Fibroblast of skin of scalp (primary cell): ENCODE measurements at regions not wholly inside any gene's neighbourhood (a gene's known extent, or its start where the extent isn't known, plus 50 kb on each side); places are given as distances from the start of the nearest gene placed in this dataset.
A peak's percentile ranks its signal among the peaks of the same experiment; 100 is the strongest.
"Not testable (repeated sequence)": the region's sequence is repeated elsewhere in the genome, so short reads cannot be mapped to it uniquely, and the experiment has no call there.

Experiments
- DNase-seq: peaks from one replicate; pipeline ENCODE4 v3.0.0-alpha.2; 2013

DNA sequence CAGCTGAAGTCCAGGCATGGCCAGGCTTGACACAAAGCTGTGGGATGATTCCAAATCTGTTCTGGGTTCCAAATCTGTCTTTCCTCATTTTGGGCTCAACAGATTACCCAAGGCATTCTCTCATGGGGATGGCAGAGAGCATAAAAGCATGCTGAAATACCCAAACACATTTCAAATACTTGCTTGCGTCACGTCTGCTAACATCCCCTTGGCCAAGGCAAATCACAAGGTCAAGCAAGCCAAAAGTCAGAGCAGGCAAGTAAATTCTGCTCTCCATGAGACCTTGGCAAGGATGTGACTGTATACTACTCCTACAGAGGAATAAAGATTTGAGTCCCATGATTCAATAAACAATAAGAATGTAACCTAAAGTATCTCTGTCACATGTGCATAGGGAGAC lies 306.7 kb downstream of the EPB41L4A start:
- no peak for DNase-seq

DNA sequence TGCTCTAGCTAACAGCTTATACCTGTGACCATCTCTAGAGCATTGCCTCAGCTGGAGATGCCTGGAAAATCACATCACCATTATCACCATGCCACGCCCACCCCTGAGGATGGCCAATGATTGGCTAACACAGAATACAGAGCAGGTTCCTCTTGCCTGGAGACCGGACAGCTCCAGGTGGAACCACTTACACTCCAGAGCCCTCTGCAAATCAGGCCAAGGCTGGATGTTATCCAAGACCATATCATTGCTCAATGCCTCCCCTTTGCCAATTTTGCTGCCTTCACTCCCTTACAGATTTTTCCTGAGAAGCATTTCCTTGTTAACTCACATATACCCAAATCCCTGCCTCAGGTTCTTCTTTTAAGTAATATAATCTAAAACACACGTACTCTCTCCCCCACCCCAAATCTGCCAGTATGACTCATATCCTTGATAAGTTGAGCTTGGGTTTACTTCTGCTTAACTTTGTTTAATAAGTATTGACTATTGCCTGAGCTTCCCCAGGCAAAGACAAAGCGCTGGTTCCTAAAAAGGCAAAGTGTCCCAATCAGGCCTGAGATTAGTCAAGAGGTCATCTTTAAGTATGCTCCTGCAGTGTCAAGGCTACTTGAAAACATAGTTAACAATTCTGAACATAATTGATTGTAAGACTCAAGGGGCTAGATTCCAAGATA lies 309.6 kb downstream of the EPB41L4A start:
- peak; percentile 54 for DNase-seq

GRCh38 chr5:112106878-112107277 lies 312.2 kb downstream of the EPB41L4A start:
- DNase-seq, result no peak

- DNase-seq, result no peak
These were observed 321.3 kb downstream of the EPB41L4A start for GRCh38 chr5:112097768-112098167.

DNA sequence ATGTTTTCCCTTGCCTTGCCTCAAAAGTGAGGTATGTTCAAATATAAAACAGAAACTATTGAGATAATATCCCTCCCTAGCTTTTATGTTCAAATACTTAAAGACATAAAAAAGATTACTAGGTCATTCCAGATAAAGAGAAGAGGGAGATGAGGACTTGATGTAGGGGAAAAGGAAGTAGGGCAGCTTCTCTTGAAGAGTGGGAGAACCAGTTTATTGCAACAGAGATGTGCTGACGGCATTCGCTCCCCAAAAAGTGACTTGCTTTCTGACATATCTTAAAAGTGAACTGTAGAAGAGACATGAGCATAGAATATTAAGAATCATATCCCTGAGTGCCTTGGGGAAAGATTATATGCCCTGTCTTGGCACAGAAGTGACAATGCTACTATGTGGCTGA lies 330.2 kb upstream of the NREP start:
- DNase-seq, result no peak

- DNase-seq, result no peak
These were observed 329.7 kb upstream of the NREP start for GRCh38 chr5:112086740-112087139.

GRCh38 chr5:112084149-112084548 lies 327.2 kb upstream of the NREP start:
- DNase-seq, result no peak

DNA sequence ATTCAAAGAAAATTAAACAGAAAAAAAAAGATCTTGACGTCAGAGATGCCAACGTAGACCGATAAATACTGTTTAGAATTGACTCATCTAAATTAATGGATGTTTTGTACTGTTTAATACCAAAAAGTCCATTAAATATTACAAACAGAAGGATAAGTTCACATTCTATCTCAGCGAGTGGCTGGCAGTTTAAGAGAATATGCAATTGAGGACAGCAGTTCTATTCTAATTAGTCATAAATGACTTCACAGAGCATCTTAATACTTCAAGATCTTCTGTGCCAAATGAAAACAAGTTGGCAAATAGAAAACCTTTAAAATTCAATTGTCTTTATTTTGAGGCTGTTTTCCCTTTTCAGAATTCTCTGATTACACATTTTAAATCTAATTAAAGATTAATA lies 326.6 kb upstream of the NREP start:
- DNase-seq, result peak; percentile 14

DNA sequence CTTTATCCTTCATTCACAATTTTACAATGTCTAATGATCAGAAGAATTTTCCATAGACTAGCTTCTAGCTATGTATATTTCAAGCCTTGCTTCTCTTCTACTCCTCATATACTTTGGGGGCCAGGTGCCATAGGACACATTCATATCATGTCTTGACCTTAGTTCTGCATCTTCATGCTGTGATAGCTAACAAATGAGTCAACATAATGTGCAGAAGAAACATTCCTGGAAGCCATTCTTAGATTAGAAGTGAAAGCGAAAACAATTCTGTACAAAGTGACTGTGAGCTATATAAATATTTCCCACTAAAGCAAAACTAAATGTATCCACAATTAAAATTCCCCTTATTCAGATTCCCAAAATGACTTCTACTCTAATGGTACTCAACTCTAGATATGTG lies 320.2 kb upstream of the NREP start:
- DNase-seq, result peak; percentile 44

- no peak for DNase-seq
These were observed 313.0 kb upstream of the NREP start for GRCh38 chr5:112070022-112070421.

DNA sequence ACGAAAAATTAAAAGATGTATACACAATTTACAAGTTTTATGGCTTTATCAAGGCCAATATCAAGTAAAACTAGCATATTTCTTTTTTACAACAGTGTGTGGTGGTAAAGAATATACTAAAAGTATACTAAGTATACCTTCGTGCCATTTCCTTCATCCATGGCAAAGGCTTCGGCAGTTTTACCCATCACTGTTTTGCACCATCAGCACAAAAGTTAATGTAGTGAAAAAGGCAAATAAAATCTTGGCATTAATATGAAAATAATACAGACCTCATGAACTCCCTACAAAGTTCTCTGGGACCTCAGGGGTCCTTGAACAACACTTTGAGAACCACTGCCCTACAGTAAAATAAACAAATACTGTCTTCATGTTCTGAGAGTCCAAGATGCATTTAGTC lies 312.3 kb upstream of the NREP start:
- no peak for DNase-seq

DNA sequence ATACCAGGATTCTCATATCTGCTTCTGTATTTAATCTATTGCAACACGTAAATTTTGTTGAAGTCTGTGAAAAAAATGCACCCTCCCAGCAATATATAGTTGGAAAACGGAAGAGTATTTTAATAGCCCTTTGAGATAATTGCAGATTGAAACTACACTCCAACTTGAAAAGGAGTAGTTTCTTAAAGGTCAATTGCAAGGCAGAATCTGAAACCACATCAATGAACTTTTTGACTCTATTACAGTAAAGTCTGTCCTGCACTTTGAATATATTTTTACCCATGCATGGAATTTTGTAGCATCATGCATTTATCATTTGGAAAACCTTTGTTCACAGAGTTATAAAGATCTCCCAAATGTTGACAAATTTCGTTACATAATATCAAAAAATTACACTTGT lies 311.6 kb upstream of the NREP start:
- DNase-seq, result no peak

DNA sequence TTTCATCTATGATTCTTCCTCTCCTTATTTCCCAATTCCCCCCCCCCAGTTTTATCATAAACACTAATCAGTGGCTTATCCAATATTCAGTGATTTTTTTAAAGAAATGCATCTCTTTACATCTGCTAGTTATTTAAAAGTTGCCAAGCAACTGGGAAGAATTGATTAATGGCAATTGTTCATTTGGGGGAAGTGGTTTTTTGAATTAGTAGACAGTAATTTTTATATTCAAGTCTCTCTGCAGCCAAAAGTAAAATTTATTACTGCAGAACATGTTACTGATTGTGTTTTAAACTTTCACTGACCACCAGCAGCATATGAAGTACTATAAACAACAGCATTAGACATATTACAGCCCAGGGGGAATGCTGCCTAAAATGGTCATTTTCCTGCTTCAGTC lies 308.8 kb upstream of the NREP start:
- DNase-seq, result no peak

GRCh38 chr5:112064956-112065355 lies 308.0 kb upstream of the NREP start:
- no peak for DNase-seq

- DNase-seq, result no peak
These were observed 307.3 kb upstream of the NREP start for GRCh38 chr5:112064271-112064701.

GRCh38 chr5:112063856-112064255 lies 306.9 kb upstream of the NREP start:
- DNase-seq, result no peak

DNA sequence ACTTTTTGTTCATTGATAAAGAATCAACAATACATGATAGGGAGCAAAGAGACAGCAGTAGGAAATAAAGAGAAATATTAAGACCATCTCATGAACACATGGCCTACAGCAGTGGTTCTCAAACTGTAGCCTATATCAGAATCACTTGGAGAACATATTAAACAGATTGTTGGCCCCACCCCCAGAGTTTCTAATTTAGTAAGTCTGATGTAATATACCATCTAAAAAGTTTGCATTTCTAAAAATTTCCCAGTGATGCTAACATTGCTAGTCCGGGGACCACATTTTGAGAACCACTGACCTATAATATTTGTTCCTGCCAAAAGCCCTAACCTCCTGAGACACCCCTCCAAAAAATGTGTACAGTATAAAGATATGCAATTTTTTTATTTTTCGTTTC lies 306.2 kb upstream of the NREP start:
- no peak for DNase-seq

DNA sequence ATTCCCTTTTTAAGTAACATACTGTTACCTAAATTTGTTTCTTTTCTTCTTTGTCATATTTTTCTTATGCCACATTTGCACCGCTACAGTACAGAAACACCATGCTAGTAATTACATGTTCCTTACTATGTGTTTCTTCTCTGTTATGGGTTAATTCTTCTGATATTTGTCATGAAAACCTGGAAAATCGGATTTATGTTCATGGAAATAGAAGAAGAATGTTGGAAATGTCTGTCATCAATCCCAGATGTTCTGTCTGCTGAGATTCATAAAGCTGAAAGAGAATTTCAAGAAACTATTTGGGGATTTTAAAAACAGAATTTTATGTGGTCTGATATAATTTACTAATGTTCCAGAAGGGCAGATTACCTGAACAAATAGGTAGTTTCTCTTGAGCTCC lies 305.2 kb upstream of the NREP start:
- DNase-seq, result no peak

DNA sequence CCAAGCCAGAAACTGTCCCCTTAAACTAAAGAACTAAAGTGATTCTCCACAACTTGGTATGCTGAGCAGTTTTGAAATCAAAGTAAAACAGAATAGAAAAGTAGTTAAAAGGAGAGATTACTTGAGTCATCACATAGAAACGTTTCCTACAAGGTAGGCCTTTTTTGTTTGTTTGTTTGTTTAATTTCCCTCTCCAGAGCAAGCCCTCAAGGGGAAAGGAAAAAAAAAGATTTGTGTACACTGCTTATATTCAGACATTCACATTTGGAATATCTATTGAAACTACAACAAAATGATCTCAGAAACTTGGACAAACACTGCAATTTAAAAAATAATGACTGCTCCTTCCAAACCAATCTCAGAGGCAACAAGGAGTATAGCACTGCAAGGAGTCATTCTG lies 304.7 kb upstream of the NREP start:
- DNase-seq, result no peak

- no peak for DNase-seq
These were observed 302.7 kb upstream of the NREP start for GRCh38 chr5:112059579-112060135.

DNA sequence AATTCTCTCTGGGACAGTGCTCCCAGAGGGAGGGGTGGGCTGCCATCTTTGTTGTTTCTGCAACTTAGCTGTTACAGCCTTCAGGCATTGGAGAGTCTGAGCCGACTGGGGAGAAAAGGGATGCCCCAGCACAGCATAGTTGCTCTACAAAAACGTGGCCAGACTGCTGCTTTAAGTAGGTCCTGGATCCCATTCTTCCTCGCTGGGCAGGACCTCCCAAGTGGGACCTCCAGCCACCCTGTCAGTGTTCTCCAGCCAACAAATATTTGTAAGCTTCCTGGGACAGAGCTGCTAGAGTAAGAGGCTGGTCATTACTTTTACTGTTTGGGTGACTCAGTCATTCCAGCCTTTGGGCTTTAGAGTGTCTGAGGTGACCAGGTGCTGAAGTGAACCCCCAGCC lies 292.7 kb upstream of the NREP start:
- DNase-seq, result no peak

DNA sequence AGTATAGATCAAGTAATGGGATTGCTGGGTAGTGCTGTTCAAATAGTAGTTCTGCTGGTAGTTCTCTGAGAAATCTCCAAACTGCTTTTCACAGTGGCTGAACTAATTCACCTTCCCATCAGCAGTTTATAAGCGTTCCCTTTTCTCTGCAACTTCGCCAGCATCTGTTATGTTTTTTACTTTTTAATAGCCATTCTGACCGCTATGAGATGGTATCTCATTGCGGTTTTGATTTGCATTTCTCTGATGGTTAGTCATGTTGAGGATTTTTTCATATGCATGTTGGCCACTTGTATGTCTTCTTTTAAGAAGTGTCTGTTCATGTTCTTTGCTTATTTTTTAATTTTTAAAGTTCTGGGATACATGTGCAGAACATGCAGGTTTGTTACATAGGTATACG lies 279.2 kb upstream of the NREP start:
- DNase-seq, result peak; percentile 15

GRCh38 chr5:112034421-112034979 lies 277.5 kb upstream of the NREP start:
- no peak for DNase-seq

GRCh38 chr5:112026879-112027278 lies 269.9 kb upstream of the NREP start:
- not testable (repeated sequence) for DNase-seq

GRCh38 chr5:112025757-112026156 lies 268.8 kb upstream of the NREP start:
- DNase-seq, result no peak
